Lower leg skin (tissue), 4 donors: ENCODE measurements at regions not wholly inside any gene's neighbourhood (a gene's known extent, or its start where the extent isn't known, plus 50 kb on each side); places are given as distances from the start of the nearest gene placed in this dataset.

Experiments used
- DNase-seq, 2 donors: peaks; one replicate each; pipeline ENCODE4 v3.0.0-alpha.2; 2019; ENCODE audit warnings: low spot score in 2 of 2
- H3K4me3 ChIP-seq: fragments of 200-600 bp; sonication (generic); 2 replicates; pipeline ENCODE4 v1.5.1; 2017; ENCODE audit warnings: mild to moderate bottlenecking, low read depth; ENCODE audit not compliant: poor library complexity, severe bottlenecking
- POLR2A ChIP-seq, 2 donors: fragments of 450-650 bp; IDR thresholded peaks; one replicate each; pipeline ENCODE4 v1.6.1; 2016 to 2017; ENCODE audit warnings: antibody characterized with exemption in 2 of 2, mild to moderate bottlenecking in 1 of 2, moderate library complexity in 1 of 2
- WGBS, 2 donors: methylation state at CpG; one replicate each; pipeline ENCODE4 v1.1.5; 2018; 5-methylcytosine and 5-hydroxymethylcytosine counted together
- intact Hi-C: fragments of 100-400 bp; cut with DNase I; formaldehyde crosslinking; loops from one replicate; pipeline ENCODE4 v1.15.0; 2023; ENCODE audit warnings: low total_unique reads
- TF ChIP-seq, protein P1 (sequence below), 3 donors: fragments of 450-650 bp; IDR thresholded peaks; one replicate each; pipeline ENCODE4 v1.5.1; 2016; ENCODE audit warnings: antibody characterized with exemption in 3 of 3, mild to moderate bottlenecking in 3 of 3, moderate library complexity in 2 of 3

DNA sequence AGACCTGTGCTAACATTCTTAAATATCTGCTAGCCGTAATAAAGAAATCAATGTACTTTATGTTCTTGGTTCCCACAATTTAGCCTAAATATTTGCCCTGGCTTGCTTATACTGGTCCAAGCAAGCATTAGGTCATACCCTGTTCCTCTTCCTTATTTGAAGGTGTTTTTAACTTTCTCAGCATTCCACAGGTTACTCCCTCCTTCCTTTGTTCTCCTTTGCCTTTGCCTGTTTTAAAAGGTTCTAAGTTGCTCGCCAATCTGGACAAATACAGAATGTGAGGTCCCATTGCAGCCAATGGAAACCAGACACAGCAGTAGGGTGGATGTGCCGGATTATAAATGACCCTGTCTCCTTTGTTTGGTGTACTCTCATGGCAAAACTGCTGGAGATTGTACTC lies 436.8 kb upstream of the PCDH7 start:
- intact Hi-C loops = no loop called here
- H3K4me3 ChIP-seq = no peak overlapping the region
- TF ChIP-seq, protein P1, sequence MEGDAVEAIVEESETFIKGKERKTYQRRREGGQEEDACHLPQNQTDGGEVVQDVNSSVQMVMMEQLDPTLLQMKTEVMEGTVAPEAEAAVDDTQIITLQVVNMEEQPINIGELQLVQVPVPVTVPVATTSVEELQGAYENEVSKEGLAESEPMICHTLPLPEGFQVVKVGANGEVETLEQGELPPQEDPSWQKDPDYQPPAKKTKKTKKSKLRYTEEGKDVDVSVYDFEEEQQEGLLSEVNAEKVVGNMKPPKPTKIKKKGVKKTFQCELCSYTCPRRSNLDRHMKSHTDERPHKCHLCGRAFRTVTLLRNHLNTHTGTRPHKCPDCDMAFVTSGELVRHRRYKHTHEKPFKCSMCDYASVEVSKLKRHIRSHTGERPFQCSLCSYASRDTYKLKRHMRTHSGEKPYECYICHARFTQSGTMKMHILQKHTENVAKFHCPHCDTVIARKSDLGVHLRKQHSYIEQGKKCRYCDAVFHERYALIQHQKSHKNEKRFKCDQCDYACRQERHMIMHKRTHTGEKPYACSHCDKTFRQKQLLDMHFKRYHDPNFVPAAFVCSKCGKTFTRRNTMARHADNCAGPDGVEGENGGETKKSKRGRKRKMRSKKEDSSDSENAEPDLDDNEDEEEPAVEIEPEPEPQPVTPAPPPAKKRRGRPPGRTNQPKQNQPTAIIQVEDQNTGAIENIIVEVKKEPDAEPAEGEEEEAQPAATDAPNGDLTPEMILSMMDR (IDR thresholded peaks at IDR 0.05) = no peak
- no peak for TF ChIP-seq POLR2A (IDR thresholded peaks at IDR 0.05)
- no peak for DNase-seq
- WGBS, 2 donors = 71 to 81% methylated on average over 3 of the region's 3 CpGs

DNA sequence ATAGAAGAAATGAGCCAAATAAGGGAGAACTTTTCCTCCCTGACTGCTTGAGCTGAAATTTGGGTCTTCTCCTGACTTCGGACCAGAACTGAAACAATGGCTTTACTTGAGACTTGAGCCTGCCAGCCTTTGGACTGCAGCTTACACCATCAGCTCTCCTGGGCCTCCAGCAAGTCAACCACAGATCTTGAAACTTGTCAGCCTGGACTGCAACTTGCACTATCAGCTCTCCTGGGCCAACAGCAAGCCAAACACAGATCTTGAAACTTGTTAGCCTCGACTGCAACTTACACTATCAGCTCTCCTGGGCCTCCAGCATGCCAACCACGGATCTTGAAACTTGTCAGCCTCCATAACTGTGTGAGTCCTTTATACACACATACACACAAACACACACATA lies 425.9 kb upstream of the PCDH7 start:
- intact Hi-C loops = no loop called here

DNA sequence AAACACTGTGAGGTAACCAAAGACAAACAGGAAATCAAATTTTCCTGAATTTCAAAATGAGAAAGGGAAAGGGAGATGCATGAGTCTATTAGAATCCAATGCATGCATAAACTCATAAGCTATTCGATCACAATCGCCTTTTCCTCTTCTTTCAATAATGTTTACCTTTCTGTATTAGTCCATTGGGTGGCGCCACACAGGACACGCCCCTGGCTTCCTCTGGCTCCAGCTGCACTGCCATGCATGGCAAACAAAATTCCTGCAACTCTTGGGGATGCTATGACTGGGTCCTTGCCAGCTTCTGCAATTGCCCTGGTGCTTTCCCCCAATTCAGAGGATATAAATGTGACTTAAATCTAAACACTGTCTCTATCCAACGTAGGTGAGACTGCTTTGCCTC lies 424.5 kb upstream of the PCDH7 start:
- no peak for DNase-seq
- WGBS, 2 donors = 79 to 85% methylated on average over 5 of the region's 5 CpGs
- intact Hi-C loops = no loop called here
- TF ChIP-seq, protein P1 (IDR thresholded peaks at IDR 0.05) = no peak
- TF ChIP-seq POLR2A (IDR thresholded peaks at IDR 0.05) = no peak
- H3K4me3 ChIP-seq = no peak overlapping the region

More for the DNA sequence above, 425.9 kb upstream of the PCDH7 start:
- DNase-seq = no peak
- no peak overlapping the region for H3K4me3 ChIP-seq
- TF ChIP-seq, protein P1 (IDR thresholded peaks at IDR 0.05) = no peak
- no peak for TF ChIP-seq POLR2A (IDR thresholded peaks at IDR 0.05)
- WGBS, 2 donors = 47 to 81% methylated on average over 3 of the region's 3 CpGs

DNA sequence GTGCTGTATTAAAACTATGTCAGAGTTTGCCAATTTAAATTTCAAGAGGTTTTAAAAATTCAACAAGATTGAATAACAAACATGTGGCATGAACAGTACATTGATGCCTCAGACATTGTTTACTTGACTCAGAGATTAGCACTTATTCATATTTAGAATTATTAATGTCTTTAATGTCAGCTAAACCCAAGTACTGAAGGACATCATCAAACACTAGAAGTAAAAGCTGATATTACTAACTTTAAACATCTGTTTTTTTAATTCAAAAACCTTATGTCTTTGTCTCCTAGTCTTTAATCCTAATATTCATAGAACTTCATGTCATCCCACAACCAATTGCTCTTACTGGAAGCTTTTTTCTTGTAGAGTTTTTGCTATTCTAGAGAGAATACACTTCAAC lies 406.2 kb upstream of the PCDH7 start:
- TF ChIP-seq POLR2A (IDR thresholded peaks at IDR 0.05) = no peak
- TF ChIP-seq, protein P1 (IDR thresholded peaks at IDR 0.05) = no peak
- intact Hi-C loops = no loop called here
- H3K4me3 ChIP-seq = no peak overlapping the region
- DNase-seq = no peak

DNA sequence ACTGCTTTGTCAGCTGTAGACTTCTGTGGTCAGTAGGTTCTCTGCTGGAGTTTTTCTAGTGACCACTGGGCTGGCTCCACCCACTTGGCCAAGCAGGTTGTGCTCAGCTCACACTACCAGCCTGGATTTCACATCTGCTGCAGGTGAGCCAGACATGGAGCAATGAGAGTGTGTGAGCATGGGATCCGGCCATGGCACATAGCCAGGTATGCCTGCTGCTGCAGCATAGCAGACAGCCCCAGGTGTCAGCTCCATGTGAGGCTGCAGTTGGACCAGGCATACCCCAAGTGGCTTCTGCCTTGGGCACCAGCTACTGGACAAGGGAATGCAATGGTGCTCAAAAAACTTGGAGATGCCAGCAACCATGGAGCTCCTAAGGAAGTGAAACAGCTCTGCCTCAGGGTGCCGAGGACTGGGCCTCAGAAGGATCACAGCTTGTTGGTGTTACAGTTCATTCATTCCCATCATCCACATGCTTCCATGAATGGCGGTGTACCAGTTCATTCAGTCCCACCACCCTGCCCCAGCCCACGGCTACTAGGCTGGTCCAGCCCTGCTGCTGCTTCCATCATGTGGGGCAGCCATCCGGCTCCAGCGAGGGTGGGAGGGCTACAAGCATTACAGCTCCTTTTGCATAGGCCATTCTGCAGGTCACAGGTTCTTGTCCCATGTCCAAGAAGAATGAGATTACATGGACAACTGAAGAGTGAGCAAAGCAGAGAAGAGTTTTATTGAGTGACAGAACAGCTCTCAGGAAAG lies 389.1 kb upstream of the PCDH7 start:
- intact Hi-C loops = no loop called here
- no peak for DNase-seq

More for the DNA sequence above, 389.1 kb upstream of the PCDH7 start:
- no peak for TF ChIP-seq POLR2A (IDR thresholded peaks at IDR 0.05)
- TF ChIP-seq, protein P1 (IDR thresholded peaks at IDR 0.05) = no peak
- no peak overlapping the region for H3K4me3 ChIP-seq
- 77 to 86% methylated on average over 6 of the region's 6 CpGs for WGBS, 2 donors
